Gastroesophageal sphincter (tissue), 4 donors: ENCODE measurements at regions not wholly inside any gene's neighbourhood (a gene's known extent, or its start where the extent isn't known, plus 50 kb on each side); places are given as distances from the start of the nearest gene placed in this dataset.
"Not testable (repeated sequence)": the region's sequence is repeated elsewhere in the genome, so short reads cannot be mapped to it uniquely, and the experiment has no call there.

Source experiments
- ATAC-seq: fragments of 150-250 bp; one replicate; pipeline ENCODE4 v1.9.1; 2016; ENCODE audit warnings: mild to moderate bottlenecking, moderate library complexity
- H3K27ac ChIP-seq, 4 donors: fragments of 200-600 bp; sonication (generic) in 3 of 4; 1 replicate in 3 of 4; 2 replicates in 1 of 4; pipeline ENCODE4 v1.5.1; 2016 to 2019
- H3K27me3 ChIP-seq: fragments of 200-600 bp; sonication (generic); one replicate; pipeline ENCODE4 v1.5.1; 2019
- H3K36me3 ChIP-seq, 2 donors: fragments of 200-600 bp; sonication (generic); one replicate each; pipeline ENCODE4 v1.5.1; 2019; ENCODE audit warnings: control low read depth in 1 of 2
- H3K4me1 ChIP-seq, 3 donors: fragments of 200-600 bp; sonication (generic); 1 replicate in 2 of 3; 2 replicates in 1 of 3; pipeline ENCODE4 v1.5.1; 2016 to 2019; ENCODE audit warnings: control low read depth in 2 of 3
- H3K4me3 ChIP-seq, 2 donors: fragments of 200-600 bp; sonication (generic); one replicate each; pipeline ENCODE4 v1.5.1; 2019; ENCODE audit warnings: mild to moderate bottlenecking in 1 of 2, moderate library complexity in 1 of 2
- H3K9me3 ChIP-seq, 3 donors: fragments of 200-600 bp; sonication (generic); one replicate each; pipeline ENCODE4 v1.5.1; 2017 to 2019; ENCODE audit warnings: control low read depth in 2 of 3
- EP300 ChIP-seq: sonication (generic); formaldehyde crosslinking; IDR thresholded peaks from one replicate; pipeline ENCODE4 v1.6.1; 2017; ENCODE audit warnings: antibody characterized with exemption, mild to moderate bottlenecking
- POLR2A ChIP-seq, 2 donors: fragments of 450-650 bp; IDR thresholded peaks; one replicate each; pipeline ENCODE4 v1.6.1; 2017; ENCODE audit warnings: antibody characterized with exemption in 2 of 2, mild to moderate bottlenecking in 2 of 2, moderate library complexity in 1 of 2
- POLR2AphosphoS5 ChIP-seq: sonication (generic); formaldehyde crosslinking; IDR thresholded peaks from one replicate; pipeline ENCODE4 v1.6.1; 2017; ENCODE audit warnings: antibody characterized with exemption
- WGBS, 2 donors: methylation state at CpG; one replicate each; pipeline ENCODE4 v1.1.5; 2018; ENCODE audit warnings: low coverage in 1 of 2; 5-methylcytosine and 5-hydroxymethylcytosine counted together
- TF ChIP-seq, protein P1 (sequence below), 4 experiments: fragments of 200-600 bp in 2 of 4; fragments of 450-650 bp in 2 of 4; sonication (generic) in 1 of 4; IDR thresholded peaks; one replicate each; pipeline ENCODE4 v1.5.1; 2017 to 2019; ENCODE audit warnings: antibody characterized with exemption in 4 of 4, mild to moderate bottlenecking in 2 of 4, moderate library complexity in 2 of 4

DNA sequence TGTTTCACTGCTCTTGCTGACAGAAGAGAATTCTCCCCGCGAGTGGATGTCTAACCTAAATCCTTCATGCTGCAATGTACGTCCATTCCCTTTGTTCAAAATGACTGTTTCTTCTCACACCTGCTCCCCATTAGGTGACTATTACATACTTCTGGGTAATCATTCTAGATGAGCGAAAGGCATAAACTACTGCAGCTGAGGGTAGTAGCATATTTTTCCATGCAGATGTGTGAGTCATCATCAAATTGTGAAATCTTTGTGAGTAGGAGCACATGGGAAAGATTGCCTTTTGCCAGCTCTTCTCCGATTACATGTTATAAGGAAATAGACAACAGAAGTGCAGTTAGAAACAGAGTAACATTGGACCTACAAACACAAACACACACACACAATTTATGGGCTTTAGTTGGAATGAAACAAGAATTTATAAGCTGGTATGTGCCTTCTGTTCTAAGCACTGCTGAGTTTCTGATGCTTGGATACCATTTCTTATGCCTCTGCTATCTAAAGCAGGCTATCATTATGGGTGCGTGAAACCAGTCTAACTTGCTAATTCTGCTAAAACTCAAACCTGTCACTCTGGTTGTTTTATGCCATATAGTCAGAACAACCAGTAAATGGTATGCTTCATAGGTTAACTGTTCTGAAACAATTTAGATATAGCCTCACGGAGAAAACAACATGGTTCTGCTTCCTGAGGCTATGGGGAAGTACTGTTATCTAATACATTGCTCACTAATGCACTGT is 346.9 kb upstream of the PSMD7 start:
- Histone ChIP-seq H3K9me3 (no peaks in the 10 kb centered on the region), H3K36me3 (no peaks in the 10 kb centered on the region), H3K4me1 (peaks cover 0 to 3% (median 0%) of the 10 kb centered on the region in 3 donors), H3K27ac (peak overlapping the region in 2 of 4 donors; percentile 29 to 52), H3K27me3 (peaks cover 22% of the 10 kb centered on the region), H3K4me3 (no peak overlapping the region)
- 44 to 67% methylated on average over 2 to 7 of the region's 7 CpGs for WGBS, 2 donors
- TF ChIP-seq, protein P1, sequence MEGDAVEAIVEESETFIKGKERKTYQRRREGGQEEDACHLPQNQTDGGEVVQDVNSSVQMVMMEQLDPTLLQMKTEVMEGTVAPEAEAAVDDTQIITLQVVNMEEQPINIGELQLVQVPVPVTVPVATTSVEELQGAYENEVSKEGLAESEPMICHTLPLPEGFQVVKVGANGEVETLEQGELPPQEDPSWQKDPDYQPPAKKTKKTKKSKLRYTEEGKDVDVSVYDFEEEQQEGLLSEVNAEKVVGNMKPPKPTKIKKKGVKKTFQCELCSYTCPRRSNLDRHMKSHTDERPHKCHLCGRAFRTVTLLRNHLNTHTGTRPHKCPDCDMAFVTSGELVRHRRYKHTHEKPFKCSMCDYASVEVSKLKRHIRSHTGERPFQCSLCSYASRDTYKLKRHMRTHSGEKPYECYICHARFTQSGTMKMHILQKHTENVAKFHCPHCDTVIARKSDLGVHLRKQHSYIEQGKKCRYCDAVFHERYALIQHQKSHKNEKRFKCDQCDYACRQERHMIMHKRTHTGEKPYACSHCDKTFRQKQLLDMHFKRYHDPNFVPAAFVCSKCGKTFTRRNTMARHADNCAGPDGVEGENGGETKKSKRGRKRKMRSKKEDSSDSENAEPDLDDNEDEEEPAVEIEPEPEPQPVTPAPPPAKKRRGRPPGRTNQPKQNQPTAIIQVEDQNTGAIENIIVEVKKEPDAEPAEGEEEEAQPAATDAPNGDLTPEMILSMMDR (IDR thresholded peaks at IDR 0.05), result no peak
- no peak for TF ChIP-seq EP300
- no peak for TF ChIP-seq POLR2A (IDR thresholded peaks at IDR 0.05)
- TF ChIP-seq POLR2AphosphoS5, result peak; percentile 56
- peak; percentile 86 for ATAC-seq

DNA sequence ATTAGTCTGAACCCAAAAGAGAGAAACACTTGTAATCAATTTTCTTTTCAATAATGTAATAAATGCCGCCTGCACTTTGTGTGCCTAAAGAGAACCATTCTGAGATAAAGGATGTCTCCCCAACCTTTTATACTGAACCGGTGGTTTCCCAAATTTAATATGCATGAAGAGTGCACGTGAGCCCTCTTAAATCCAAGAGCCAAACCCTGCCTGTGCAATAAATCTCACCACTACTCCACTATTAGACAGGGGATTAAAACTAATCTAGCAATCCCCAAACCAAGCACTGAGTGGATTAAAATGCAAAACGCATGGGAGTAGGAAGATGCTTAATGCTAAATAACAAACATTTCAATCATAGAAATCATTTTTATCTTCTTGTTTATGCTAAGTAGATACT is 351.0 kb upstream of the PSMD7 start:
- 62 to 63% methylated on average over 4 of the region's 4 CpGs for WGBS, 2 donors
- TF ChIP-seq, protein P1 (IDR thresholded peaks at IDR 0.05), result no peak
- TF ChIP-seq POLR2AphosphoS5, result no peak
- TF ChIP-seq EP300, result no peak
- TF ChIP-seq POLR2A (IDR thresholded peaks at IDR 0.05), result no peak
- no peaks in the 10 kb centered on the region for H3K36me3 ChIP-seq
- H3K27ac ChIP-seq, result no peak overlapping the region
- H3K4me3 ChIP-seq, result no peak overlapping the region
- no peaks in the 10 kb centered on the region for H3K4me1 ChIP-seq
- no peak for ATAC-seq
- H3K9me3 ChIP-seq, result no peaks in the 10 kb centered on the region
- peaks cover 5% of the 10 kb centered on the region for H3K27me3 ChIP-seq

DNA sequence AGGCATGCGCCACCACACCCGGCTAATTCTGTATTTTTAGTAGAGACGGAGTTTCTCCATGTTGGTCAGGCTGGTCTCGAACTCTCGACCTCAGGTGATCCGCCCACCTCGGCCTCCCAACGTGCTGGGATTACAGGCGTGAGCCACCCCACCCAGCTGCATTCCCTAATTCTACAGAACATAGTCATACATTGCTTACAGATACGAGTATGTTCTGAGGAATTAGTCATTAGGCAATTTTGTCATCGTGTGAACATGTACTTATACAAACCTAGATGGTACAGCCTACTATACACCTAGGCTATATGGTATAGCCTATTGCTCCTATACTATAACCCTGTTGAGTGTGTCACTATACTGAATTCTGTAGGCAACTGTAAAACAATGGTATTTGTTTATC is 353.4 kb upstream of the PSMD7 start:
- H3K4me3 ChIP-seq, ATAC-seq, H3K36me3 ChIP-seq, H3K9me3 ChIP-seq, H3K27ac ChIP-seq, H3K27me3 ChIP-seq, H3K4me1 ChIP-seq: not testable (repeated sequence)
- 88 to 100% methylated on average over 2 to 11 of the region's 11 CpGs for WGBS, 2 donors

DNA sequence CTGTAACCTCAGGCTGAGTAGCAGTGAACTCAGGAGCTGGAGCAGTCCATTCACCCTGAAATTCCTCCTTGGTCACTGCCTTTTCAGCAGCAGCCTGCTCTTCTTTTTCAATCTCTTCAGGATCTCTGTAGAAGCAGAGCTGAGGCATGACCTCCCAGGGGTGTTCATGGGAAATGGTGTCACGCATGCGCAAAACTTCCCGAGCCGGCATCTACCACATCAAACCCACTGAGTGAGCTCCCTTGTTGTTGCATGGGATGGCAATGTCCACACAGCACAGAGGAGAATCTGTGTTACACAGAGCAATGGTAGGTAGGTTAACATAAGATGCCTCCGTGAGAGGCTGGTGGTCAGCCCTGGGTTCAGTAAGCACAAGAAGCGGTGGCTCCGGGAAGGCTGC is 355.8 kb upstream of the PSMD7 start:
- ATAC-seq, H3K27me3 ChIP-seq, H3K4me1 ChIP-seq, H3K4me3 ChIP-seq, H3K27ac ChIP-seq, H3K36me3 ChIP-seq: not testable (repeated sequence)
- peaks cover 0 to 11% (median 0%) of the 10 kb centered on the region in 3 donors for H3K9me3 ChIP-seq
- 91% methylated on average over 4 of the region's 7 CpGs; no CpG with 5 or more reads in 1 of the 2 donors for WGBS, 2 donors

DNA sequence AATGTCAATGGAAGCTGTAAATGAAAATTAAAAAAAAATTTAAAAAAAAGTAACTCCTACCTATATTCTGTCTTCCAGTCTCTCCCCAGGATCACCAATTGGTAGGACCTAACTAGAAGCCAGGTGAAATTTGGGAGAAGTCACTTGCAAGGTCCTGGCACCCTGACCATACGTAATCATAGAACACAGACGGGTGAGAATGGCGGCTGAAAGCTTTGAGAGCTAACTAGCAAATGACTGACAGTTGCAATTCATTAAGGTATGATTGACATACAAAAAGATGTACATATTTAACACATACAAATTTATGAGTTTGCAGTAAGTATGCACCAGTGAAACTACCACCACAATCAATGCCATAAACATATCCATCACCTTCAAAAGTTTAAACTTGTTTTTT is 372.7 kb upstream of the PSMD7 start:
- H3K36me3 ChIP-seq, result no peaks in the 10 kb centered on the region
- TF ChIP-seq EP300 (no peak), POLR2A (IDR thresholded peaks at IDR 0.05) (no peak), POLR2AphosphoS5 (no peak)
- TF ChIP-seq, protein P1 (IDR thresholded peaks at IDR 0.05), result no peak

DNA sequence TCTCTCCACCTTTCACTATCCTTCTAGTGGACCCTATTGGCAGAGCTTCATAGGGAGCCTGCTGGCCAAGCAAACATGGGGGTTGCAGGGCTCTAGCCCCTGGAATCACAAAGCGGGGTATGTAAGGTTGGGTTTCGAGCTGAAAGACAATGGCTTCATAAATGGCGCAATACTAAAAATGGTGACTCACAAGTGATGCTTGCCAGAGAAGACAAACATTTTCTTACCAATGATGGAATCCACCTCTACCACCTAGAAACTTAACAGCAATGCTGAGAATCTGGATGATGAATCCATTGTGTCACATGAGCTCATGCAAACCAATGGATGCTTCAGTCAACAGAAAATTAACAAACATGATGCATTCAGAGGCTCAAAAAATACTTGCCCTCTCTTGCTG is 375.3 kb upstream of the PSMD7 start:
- ATAC-seq, result no peak
- Histone ChIP-seq H3K27me3 (peaks cover under 1% of the 10 kb centered on the region), H3K4me3 (no peak overlapping the region), H3K4me1 (no peaks in the 10 kb centered on the region), H3K36me3 (no peaks in the 10 kb centered on the region), H3K27ac (no peak overlapping the region), H3K9me3 (peaks cover 0 to 2% (median 0%) of the 10 kb centered on the region in 3 donors)
- 93 to 96% methylated on average over 3 of the region's 3 CpGs for WGBS, 2 donors
- TF ChIP-seq POLR2A (IDR thresholded peaks at IDR 0.05) (no peak), POLR2AphosphoS5 (no peak), EP300 (no peak)
- TF ChIP-seq, protein P1 (IDR thresholded peaks at IDR 0.05), result no peak

More for the DNA sequence above, 372.7 kb upstream of the PSMD7 start:
- Histone ChIP-seq H3K4me1 (no peaks in the 10 kb centered on the region), H3K9me3 (peaks cover 0 to 22% (median 0%) of the 10 kb centered on the region in 3 donors), H3K4me3 (no peak overlapping the region), H3K27ac (no peak overlapping the region), H3K27me3 (no peaks in the 10 kb centered on the region)
- WGBS, 2 donors, result 88 to 89% methylated on average over 3 of the region's 3 CpGs
- ATAC-seq, result no peak
